ENCODE measurements at regions not wholly inside any gene's neighbourhood (a gene's known extent, or its start where the extent isn't known, plus 50 kb on each side); places are given as distances from the start of the nearest gene placed in this dataset.

DNA sequence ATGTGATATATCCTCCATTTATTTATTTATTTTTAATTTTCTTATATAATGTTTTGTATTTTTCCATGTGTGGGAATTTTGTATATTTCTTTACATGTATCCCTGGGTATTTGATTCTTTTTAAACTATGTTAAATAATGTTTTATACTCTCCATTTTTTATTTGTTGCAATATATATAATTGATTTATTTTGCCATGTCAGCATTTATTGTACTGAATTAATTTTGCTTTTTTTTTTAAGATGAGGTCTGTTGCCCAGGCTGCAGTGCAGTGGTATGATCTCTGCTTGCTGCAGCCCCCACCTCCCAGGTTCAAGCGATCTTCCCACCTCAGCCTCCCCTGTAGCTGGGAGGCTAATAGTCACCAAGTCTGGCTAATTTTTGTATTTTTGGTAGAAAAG lies 187.4 kb downstream of the CDC14C start:
- no peak overlapping the region for H3K27ac ChIP-seq
- TF ChIP-seq, protein P1, sequence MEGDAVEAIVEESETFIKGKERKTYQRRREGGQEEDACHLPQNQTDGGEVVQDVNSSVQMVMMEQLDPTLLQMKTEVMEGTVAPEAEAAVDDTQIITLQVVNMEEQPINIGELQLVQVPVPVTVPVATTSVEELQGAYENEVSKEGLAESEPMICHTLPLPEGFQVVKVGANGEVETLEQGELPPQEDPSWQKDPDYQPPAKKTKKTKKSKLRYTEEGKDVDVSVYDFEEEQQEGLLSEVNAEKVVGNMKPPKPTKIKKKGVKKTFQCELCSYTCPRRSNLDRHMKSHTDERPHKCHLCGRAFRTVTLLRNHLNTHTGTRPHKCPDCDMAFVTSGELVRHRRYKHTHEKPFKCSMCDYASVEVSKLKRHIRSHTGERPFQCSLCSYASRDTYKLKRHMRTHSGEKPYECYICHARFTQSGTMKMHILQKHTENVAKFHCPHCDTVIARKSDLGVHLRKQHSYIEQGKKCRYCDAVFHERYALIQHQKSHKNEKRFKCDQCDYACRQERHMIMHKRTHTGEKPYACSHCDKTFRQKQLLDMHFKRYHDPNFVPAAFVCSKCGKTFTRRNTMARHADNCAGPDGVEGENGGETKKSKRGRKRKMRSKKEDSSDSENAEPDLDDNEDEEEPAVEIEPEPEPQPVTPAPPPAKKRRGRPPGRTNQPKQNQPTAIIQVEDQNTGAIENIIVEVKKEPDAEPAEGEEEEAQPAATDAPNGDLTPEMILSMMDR (conservative IDR thresholded peaks at IDR 0.05): no peak

- H3K27ac ChIP-seq: no peak overlapping the region
- TF ChIP-seq, protein P1 (conservative IDR thresholded peaks at IDR 0.05): no peak
Observed at GRCh38 chr7:49112222-49112621, 187.9 kb downstream of the CDC14C start.

- no peak overlapping the region for H3K27ac ChIP-seq
- TF ChIP-seq, protein P1 (conservative IDR thresholded peaks at IDR 0.05): no peak
Observed at GRCh38 chr7:49112647-49113046, 188.3 kb downstream of the CDC14C start.

DNA sequence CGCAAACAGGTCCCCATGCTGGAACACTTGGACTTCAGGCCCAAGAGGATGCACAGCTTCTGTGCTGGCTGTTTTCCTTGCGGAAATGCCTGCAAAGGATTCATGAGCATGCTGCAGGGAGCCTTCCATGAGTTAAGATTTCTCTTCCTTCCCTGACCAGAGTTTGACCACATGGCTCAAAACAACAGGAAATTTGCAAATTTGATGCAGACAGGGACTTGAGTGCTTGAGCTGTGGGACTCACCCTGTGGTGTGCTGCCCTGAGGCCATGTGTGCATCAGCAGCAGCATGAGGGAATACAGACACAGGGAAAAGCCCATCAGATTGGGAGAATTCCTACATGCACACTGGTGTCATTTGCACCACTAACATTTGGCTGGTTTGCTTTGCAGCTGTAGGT lies 195.4 kb downstream of the CDC14C start:
- H3K27ac ChIP-seq: no peak overlapping the region
- TF ChIP-seq, protein P1 (conservative IDR thresholded peaks at IDR 0.05): no peak

DNA sequence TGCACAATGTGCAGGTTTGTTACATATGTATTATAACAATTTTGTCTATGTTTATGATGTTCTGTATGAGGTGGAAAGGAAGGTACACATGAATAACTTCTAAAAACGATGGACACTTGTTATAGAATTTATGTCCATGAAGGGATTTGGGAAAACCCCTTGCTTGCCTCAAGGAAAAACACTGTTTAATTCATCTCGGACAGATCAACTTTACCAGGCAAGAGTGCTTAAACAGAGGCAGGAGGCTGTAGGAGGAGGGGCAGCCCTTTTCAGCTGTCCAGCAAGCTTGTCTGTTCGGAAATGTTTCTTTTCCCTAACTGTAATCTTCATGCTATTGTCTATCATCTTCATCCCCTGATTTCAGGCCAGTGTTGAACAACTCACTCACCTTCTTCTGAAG lies 200.9 kb downstream of the CDC14C start:
- no peak overlapping the region for H3K27ac ChIP-seq
- TF ChIP-seq, protein P1 (conservative IDR thresholded peaks at IDR 0.05): no peak

- TF ChIP-seq, protein P1 (conservative IDR thresholded peaks at IDR 0.05): no peak
- H3K27ac ChIP-seq: no peak overlapping the region
Observed at GRCh38 chr7:49127359-49127913, 203.1 kb downstream of the CDC14C start.

DNA sequence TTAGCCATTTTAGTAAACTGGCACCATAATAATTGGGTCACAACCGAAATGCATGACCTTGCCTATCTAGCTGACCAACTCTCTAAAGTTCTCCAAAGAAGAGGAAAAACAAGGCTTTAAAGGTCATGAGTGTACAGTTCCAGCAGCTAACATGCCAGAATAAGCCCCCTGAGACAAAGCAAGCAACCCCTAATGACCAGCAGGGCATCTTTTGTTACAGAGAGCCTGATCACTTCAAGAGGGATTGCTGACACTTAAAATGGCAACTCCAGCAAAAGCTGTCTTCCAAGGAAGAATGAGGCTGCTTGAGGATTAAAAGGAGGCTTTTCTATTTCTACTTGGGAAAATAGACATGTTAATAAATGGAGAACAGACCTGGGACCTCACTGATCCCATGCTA lies 213.6 kb downstream of the CDC14C start:
- H3K27ac ChIP-seq: no peak overlapping the region
- TF ChIP-seq, protein P1 (conservative IDR thresholded peaks at IDR 0.05): no peak

Measured in VCaP (cell line).